ENCODE measurements at regions not wholly inside any gene's neighbourhood (a gene's known extent, or its start where the extent isn't known, plus 50 kb on each side); places are given as distances from the start of the nearest gene placed in this dataset.

DNA sequence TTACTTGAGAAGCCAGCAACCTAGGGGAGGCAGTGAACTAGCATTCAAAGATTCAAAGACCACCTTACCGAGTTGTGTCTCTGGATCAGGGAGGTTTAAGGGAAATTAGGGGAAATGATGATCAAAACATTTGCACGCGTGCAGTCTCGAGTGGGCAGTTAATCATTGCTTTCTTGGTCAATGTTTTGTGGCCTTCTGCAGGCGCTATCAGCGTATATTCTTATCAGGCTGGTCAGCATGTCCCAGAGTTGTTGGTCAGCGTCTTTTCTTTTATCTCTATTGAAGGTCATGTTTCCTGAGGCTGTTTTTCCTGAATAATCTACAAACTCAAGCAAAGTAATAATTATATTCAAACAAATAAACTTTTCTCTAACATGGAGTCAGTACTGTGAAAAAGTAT lies 84.0 kb upstream of the ZNF81 start (continued):
- TF ChIP-seq SYNCRIP (IDR thresholded peaks at IDR 0.05; ENCODE audit: insufficient read depth, low read depth, low read length) (no peak), ZNF205 (CRISPR knock-in tag; IDR thresholded peaks at IDR 0.05) (no peak), RARG (CRISPR knock-in tag; IDR thresholded peaks at IDR 0.05; ENCODE audit: low read depth) (no peak), EP300 (IDR thresholded peaks at IDR 0.05; ENCODE audit: low read depth in 2 of 2, low read length in 2 of 2) (no peak), EP300 (CRISPR knock-in tag; IDR thresholded peaks at IDR 0.05; ENCODE audit: borderline replicate concordance) (no peak)
- TF ChIP-seq, protein P1, sequence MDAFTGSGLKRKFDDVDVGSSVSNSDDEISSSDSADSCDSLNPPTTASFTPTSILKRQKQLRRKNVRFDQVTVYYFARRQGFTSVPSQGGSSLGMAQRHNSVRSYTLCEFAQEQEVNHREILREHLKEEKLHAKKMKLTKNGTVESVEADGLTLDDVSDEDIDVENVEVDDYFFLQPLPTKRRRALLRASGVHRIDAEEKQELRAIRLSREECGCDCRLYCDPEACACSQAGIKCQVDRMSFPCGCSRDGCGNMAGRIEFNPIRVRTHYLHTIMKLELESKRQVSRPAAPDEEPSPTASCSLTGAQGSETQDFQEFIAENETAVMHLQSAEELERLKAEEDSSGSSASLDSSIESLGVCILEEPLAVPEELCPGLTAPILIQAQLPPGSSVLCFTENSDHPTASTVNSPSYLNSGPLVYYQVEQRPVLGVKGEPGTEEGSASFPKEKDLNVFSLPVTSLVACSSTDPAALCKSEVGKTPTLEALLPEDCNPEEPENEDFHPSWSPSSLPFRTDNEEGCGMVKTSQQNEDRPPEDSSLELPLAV (CRISPR knock-in tag; conservative IDR thresholded peaks at IDR 0.05; ENCODE audit: low read depth), result no peak
- TF ChIP-seq, protein P2, sequence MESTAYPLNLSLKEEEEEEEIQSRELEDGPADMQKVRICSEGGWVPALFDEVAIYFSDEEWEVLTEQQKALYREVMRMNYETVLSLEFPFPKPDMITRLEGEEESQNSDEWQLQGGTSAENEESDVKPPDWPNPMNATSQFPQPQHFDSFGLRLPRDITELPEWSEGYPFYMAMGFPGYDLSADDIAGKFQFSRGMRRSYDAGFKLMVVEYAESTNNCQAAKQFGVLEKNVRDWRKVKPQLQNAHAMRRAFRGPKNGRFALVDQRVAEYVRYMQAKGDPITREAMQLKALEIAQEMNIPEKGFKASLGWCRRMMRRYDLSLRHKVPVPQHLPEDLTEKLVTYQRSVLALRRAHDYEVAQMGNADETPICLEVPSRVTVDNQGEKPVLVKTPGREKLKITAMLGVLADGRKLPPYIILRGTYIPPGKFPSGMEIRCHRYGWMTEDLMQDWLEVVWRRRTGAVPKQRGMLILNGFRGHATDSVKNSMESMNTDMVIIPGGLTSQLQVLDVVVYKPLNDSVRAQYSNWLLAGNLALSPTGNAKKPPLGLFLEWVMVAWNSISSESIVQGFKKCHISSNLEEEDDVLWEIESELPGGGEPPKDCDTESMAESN (CRISPR knock-in tag; conservative IDR thresholded peaks at IDR 0.05), result no peak
- TF ChIP-seq, protein P3, sequence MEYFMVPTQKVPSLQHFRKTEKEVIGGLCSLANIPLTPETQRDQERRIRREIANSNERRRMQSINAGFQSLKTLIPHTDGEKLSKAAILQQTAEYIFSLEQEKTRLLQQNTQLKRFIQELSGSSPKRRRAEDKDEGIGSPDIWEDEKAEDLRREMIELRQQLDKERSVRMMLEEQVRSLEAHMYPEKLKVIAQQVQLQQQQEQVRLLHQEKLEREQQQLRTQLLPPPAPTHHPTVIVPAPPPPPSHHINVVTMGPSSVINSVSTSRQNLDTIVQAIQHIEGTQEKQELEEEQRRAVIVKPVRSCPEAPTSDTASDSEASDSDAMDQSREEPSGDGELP (IDR thresholded peaks at IDR 0.05; ENCODE audit: borderline replicate concordance, low read depth), result no peak

GRCh38 chrX:47751670-47752069 lies 85.0 kb upstream of the ZNF81 start:
- DNase-seq (ENCODE audit: low spot score), result no peak
- Histone ChIP-seq H2AFZ (ENCODE audit: low read length) (no peak overlapping the region), H3K27me3 (ENCODE audit: control insufficient read depth in 1 of 2, insufficient read depth in 2 of 2, low read length in 2 of 2) (no peaks in the 10 kb centered on the region), H4K20me1 (ENCODE audit: insufficient read depth, low read length) (no peaks in the 10 kb centered on the region), H3K4me2 (ENCODE audit: low read depth, low read length) (no peak overlapping the region), H3K9me3 (ENCODE audit: low read length) (no peaks in the 10 kb centered on the region), H3K79me2 (ENCODE audit: insufficient read depth, low read length) (no peaks in the 10 kb centered on the region), H3K4me1 (ENCODE audit: insufficient read depth, low read length) (no peaks in the 10 kb centered on the region), H3K4me3 (replicated peaks in 1 of 3; ENCODE audit: insufficient read depth in 1 of 3, low read depth in 2 of 3, low read length in 3 of 3) (no peak overlapping the region), H3K27ac (ENCODE audit: extremely low read length, insufficient read depth, low read length) (no peak overlapping the region), H3K36me3 (replicated peaks in 1 of 2; ENCODE audit: control insufficient read depth in 1 of 2, insufficient read depth in 2 of 2, low read length in 2 of 2) (no peaks in the 10 kb centered on the region), H3K9ac (ENCODE audit: insufficient read depth, low read depth, low read length) (no peak overlapping the region)
- ChIA-PET POLR2A (no interaction called here), CTCF (ENCODE audit: low intra/inter-chr PET ratio, low total read pairs) (interaction anchor here (1.2 kb wide), 1 partner anchor 211 kb away, joined by 4 read pairs; no protein-coding TSS in a partner anchor)
- intact Hi-C loops (cut with micrococcal nuclease; ENCODE audit: unreplicated experiment), result no loop called here
- WGBS (ENCODE audit: low lambda C conversion rate), result 0% methylated on average over 4 of the region's 6 CpGs
- no TSS peak for BruUV-seq (replicated peaks)
- FAIRE-seq, result no peak
- ATAC-seq, result peak; percentile 73
- in situ Hi-C loops (cut with HindIII; ENCODE audit: extremely low pct_ligation_motif_present, low pct_unique_long_range_greater_than_20kb), result no loop called here
- TF ChIP-seq, protein P4, sequence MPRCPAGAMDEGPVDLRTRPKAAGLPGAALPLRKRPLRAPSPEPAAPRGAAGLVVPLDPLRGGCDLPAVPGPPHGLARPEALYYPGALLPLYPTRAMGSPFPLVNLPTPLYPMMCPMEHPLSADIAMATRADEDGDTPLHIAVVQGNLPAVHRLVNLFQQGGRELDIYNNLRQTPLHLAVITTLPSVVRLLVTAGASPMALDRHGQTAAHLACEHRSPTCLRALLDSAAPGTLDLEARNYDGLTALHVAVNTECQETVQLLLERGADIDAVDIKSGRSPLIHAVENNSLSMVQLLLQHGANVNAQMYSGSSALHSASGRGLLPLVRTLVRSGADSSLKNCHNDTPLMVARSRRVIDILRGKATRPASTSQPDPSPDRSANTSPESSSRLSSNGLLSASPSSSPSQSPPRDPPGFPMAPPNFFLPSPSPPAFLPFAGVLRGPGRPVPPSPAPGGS (CRISPR knock-in tag; IDR thresholded peaks at IDR 0.05), result no peak
- TF ChIP-seq MXD3 (CRISPR knock-in tag; IDR thresholded peaks at IDR 0.05) (no peak), STAG1 (CRISPR knock-in tag; IDR thresholded peaks at IDR 0.05) (peak; percentile 64), ZSCAN9 (CRISPR knock-in tag; IDR thresholded peaks at IDR 0.05; ENCODE audit: borderline replicate concordance) (no peak), CTCF (CRISPR knock-in tag; IDR thresholded peaks at IDR 0.05) (peak; percentile 68), TAF1 (CRISPR knock-in tag; IDR thresholded peaks at IDR 0.05) (no peak), ZNF615 (CRISPR knock-in tag; IDR thresholded peaks at IDR 0.05; ENCODE audit: borderline replicate concordance) (no peak), TEAD2 (CRISPR knock-in tag; IDR thresholded peaks at IDR 0.05) (no peak), ZNF207 (IDR thresholded peaks at IDR 0.05; ENCODE audit: borderline replicate concordance) (no peak)
